ENCODE measurements at regions not wholly inside any gene's neighbourhood (a gene's known extent, or its start where the extent isn't known, plus 50 kb on each side); places are given as distances from the start of the nearest gene placed in this dataset.

DNA sequence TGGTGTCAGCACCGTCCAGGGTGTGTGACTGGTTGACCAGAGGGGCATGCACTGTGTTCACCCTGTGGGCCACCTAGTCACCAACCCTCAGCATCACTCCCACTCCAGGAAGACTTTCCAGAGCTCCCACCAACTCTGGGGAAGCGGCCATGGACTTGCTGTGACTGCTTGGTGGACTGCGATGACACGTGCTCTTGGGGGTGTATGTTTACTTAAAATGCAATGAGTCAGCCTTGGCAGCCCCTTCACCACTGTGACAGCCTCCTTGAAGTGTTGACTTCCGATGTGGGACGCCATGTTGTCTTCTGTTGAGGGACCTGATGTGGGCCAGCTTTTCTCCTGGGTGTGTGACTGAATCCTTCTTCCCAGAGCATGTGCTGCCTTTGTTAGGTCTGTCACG lies 151.1 kb upstream of the RTL1 start (continued):
- no peak for TF ChIP-seq ZNF462 (CRISPR knock-in tag; IDR thresholded peaks at IDR 0.05)

GRCh38 chr14:101055106-101055662 lies 151.7 kb upstream of the RTL1 start:
- Histone ChIP-seq H3K79me2 (replicated peaks; ENCODE audit: insufficient read depth) (no peaks in the 10 kb centered on the region), H3K27me3 (ENCODE audit: insufficient read depth) (no peaks in the 10 kb centered on the region), H3K4me2 (no peak overlapping the region), H3K9me2 (ENCODE audit: insufficient read depth) (peaks cover 12% of the 10 kb centered on the region; the same call in 1 of the 2 replicates), H3F3A (replicated peaks; ENCODE audit: low read depth) (no peaks in the 10 kb centered on the region), H4K20me1 (replicated peaks; ENCODE audit: insufficient read depth) (no peaks in the 10 kb centered on the region), H3K4me3 (no peak overlapping the region), H3K27ac (ENCODE audit: low read depth) (no peak overlapping the region), H3K36me3 (ENCODE audit: insufficient read depth) (no peaks in the 10 kb centered on the region), H2AFZ (no peak overlapping the region), H3K4me1 (ENCODE audit: insufficient read depth) (no peaks in the 10 kb centered on the region)
- DNase-seq (ENCODE audit: low spot score) (no peak), ATAC-seq (no peak)
- Mint-ChIP-seq H3K9me3 (peaks cover 26% of the 10 kb centered on the region), H3K4me1 (0 out of 3 replicates have a peak, but pooled peaks cover 2% of the 10 kb centered on the region), H3K27me3 (ENCODE audit: insufficient read depth, low read depth, poor library complexity) (no peaks in the 10 kb centered on the region), H3K36me3 (ENCODE audit: low read depth) (no peaks in the 10 kb centered on the region), H3K27ac (no peak overlapping the region), H3K4me3 (no peak overlapping the region)
- TF ChIP-seq ZNF114 (CRISPR knock-in tag; IDR thresholded peaks at IDR 0.05) (no peak), STAT1 (IDR thresholded peaks at IDR 0.05; ENCODE audit: unreplicated experiment) (no peak), NANOG (IDR thresholded peaks at IDR 0.05; ENCODE audit: borderline replicate concordance) (no peak), POLR2AphosphoS5 (IDR thresholded peaks at IDR 0.05; ENCODE audit: low read depth) (no peak), EZH2 (IDR thresholded peaks at IDR 0.05; ENCODE audit: low read depth, unreplicated experiment) (no peak)
- TF ChIP-seq, protein P1, sequence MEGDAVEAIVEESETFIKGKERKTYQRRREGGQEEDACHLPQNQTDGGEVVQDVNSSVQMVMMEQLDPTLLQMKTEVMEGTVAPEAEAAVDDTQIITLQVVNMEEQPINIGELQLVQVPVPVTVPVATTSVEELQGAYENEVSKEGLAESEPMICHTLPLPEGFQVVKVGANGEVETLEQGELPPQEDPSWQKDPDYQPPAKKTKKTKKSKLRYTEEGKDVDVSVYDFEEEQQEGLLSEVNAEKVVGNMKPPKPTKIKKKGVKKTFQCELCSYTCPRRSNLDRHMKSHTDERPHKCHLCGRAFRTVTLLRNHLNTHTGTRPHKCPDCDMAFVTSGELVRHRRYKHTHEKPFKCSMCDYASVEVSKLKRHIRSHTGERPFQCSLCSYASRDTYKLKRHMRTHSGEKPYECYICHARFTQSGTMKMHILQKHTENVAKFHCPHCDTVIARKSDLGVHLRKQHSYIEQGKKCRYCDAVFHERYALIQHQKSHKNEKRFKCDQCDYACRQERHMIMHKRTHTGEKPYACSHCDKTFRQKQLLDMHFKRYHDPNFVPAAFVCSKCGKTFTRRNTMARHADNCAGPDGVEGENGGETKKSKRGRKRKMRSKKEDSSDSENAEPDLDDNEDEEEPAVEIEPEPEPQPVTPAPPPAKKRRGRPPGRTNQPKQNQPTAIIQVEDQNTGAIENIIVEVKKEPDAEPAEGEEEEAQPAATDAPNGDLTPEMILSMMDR (conservative IDR thresholded peaks at IDR 0.05; ENCODE audit: low read depth in 2 of 2): no peak
- TF ChIP-seq, protein P2, sequence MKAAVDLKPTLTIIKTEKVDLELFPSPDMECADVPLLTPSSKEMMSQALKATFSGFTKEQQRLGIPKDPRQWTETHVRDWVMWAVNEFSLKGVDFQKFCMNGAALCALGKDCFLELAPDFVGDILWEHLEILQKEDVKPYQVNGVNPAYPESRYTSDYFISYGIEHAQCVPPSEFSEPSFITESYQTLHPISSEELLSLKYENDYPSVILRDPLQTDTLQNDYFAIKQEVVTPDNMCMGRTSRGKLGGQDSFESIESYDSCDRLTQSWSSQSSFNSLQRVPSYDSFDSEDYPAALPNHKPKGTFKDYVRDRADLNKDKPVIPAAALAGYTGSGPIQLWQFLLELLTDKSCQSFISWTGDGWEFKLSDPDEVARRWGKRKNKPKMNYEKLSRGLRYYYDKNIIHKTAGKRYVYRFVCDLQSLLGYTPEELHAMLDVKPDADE (IDR thresholded peaks at IDR 0.05): no peak
